Choroid plexus epithelial cell (primary cell): ENCODE measurements at regions not wholly inside any gene's neighbourhood (a gene's known extent, or its start where the extent isn't known, plus 50 kb on each side); places are given as distances from the start of the nearest gene placed in this dataset.

Experiments used
- DNase-seq: peaks from one replicate; pipeline ENCODE4 v3.0.0-alpha.2; 2010; ENCODE audit warnings: low read depth
- H3K4me3 ChIP-seq: 2 replicates; pipeline ENCODE4 v1.5.1; 2011; ENCODE audit warnings: low read depth, mild to moderate bottlenecking, control low read depth, low read length, moderate library complexity
- CTCF ChIP-seq: conservative IDR thresholded peaks from 2 replicates; pipeline ENCODE4 v1.5.1; 2011; ENCODE audit warnings: low read depth, mild to moderate bottlenecking, control low read depth, inconsistent platforms, low read length, moderate library complexity

- no peak overlapping the region for H3K4me3 ChIP-seq
- no peak for TF ChIP-seq CTCF
- DNase-seq = no peak
These were observed 63.9 kb downstream of the CRPPA start for GRCh38 chr7:16357474-16357873.

GRCh38 chr7:16356301-16356958 lies 64.9 kb downstream of the CRPPA start:
- H3K4me3 ChIP-seq = no peak overlapping the region
- TF ChIP-seq CTCF = no peak
- peak; percentile 37 for DNase-seq

- no peak overlapping the region for H3K4me3 ChIP-seq
- TF ChIP-seq CTCF = no peak
- DNase-seq = no peak
These were observed 66.8 kb downstream of the CRPPA start for GRCh38 chr7:16354573-16354972.

GRCh38 chr7:16353226-16353625 lies 68.1 kb downstream of the CRPPA start:
- DNase-seq = no peak
- no peak for TF ChIP-seq CTCF
- H3K4me3 ChIP-seq = no peak overlapping the region

GRCh38 chr7:16350634-16351033 lies 70.7 kb downstream of the CRPPA start:
- H3K4me3 ChIP-seq = no peak overlapping the region
- no peak for TF ChIP-seq CTCF
- DNase-seq = no peak

- DNase-seq = no peak
- H3K4me3 ChIP-seq = no peak overlapping the region
- no peak for TF ChIP-seq CTCF
These were observed 73.1 kb downstream of the CRPPA start for GRCh38 chr7:16348251-16348650.

GRCh38 chr7:16347827-16348192 lies 73.5 kb downstream of the CRPPA start:
- DNase-seq = peak; percentile 45
- no peak overlapping the region for H3K4me3 ChIP-seq
- no peak for TF ChIP-seq CTCF
